Keratinocyte (primary cell): ENCODE measurements at regions not wholly inside any gene's neighbourhood (a gene's known extent, or its start where the extent isn't known, plus 50 kb on each side); places are given as distances from the start of the nearest gene placed in this dataset.

Experiments used
- DNase-seq: peaks from one replicate; pipeline ENCODE4 v3.0.0-alpha.2; 2011; ENCODE audit warnings: low read depth, missing footprints, low spot score
- FAIRE-seq: peaks from 2 replicates; lab custom pipeline; 2011; peaks lifted over from hg19 to GRCh38; lab: Jason Lieb, UNC
- H2AFZ ChIP-seq: 2 replicates; pipeline ENCODE4 v1.6.0; 2012; ENCODE audit warnings: low read length, control low read depth, inconsistent platforms; ENCODE audit not compliant: control insufficient read depth
- H3K27ac ChIP-seq: 2 replicates; pipeline ENCODE4 v1.5.1; 2011; ENCODE audit warnings: low read length; ENCODE audit not compliant: control insufficient read depth, insufficient read depth
- H3K27me3 ChIP-seq: 3 replicates; pipeline ENCODE4 v1.6.0; 2011; ENCODE audit warnings: low read length; ENCODE audit not compliant: control insufficient read depth, insufficient read depth; ENCODE audit errors: extremely low read depth
- H3K36me3 ChIP-seq, 2 experiments: 2 replicates in 1 of 2; 3 replicates in 1 of 2; pipeline ENCODE4 v1.5.1; 2011; ENCODE audit warnings: low read length in 2 of 2, mild to moderate bottlenecking in 1 of 2; ENCODE audit not compliant: control insufficient read depth in 2 of 2, insufficient read depth in 2 of 2; ENCODE audit errors: extremely low read depth in 1 of 2
- H3K4me1 ChIP-seq: 3 replicates; pipeline ENCODE4 v1.5.1; 2011; ENCODE audit warnings: low read length; ENCODE audit not compliant: control insufficient read depth, insufficient read depth; ENCODE audit errors: extremely low read depth
- H3K4me2 ChIP-seq: 3 replicates; pipeline ENCODE4 v1.6.0; 2011; ENCODE audit warnings: low read depth, low read length; ENCODE audit not compliant: control insufficient read depth, insufficient read depth; ENCODE audit errors: extremely low read depth
- H3K4me3 ChIP-seq, 3 experiments: fragments of 200-600 bp in 1 of 3; sonication (generic) in 1 of 3; 2 replicates in 2 of 3; 3 replicates in 1 of 3; pipeline ENCODE4 v1.5.1; 2011 to 2016; ENCODE audit warnings: low read length in 3 of 3, mild to moderate bottlenecking in 3 of 3, control low read depth in 2 of 3, inconsistent platforms in 1 of 3, low read depth in 1 of 3, mixed read lengths in 1 of 3, mixed run types in 1 of 3, moderate library complexity in 1 of 3; ENCODE audit not compliant: control insufficient read depth in 2 of 3, insufficient read depth in 2 of 3; ENCODE audit errors: extremely low read depth in 1 of 3
- H3K79me2 ChIP-seq: 2 replicates; pipeline ENCODE4 v1.6.0; 2012; ENCODE audit warnings: low read length; ENCODE audit not compliant: control insufficient read depth, insufficient read depth
- H3K9ac ChIP-seq: 3 replicates; pipeline ENCODE4 v1.6.0; 2011; ENCODE audit warnings: low read length; ENCODE audit not compliant: control insufficient read depth, insufficient read depth; ENCODE audit errors: extremely low read depth
- H3K9me1 ChIP-seq: 3 replicates; pipeline ENCODE4 v1.6.0; 2011; ENCODE audit warnings: low read length; ENCODE audit not compliant: control insufficient read depth, insufficient read depth; ENCODE audit errors: extremely low read depth
- H3K9me3 ChIP-seq: 2 replicates; pipeline ENCODE4 v1.5.1; 2012; ENCODE audit warnings: low read depth, low read length; ENCODE audit not compliant: control insufficient read depth
- H4K20me1 ChIP-seq: 3 replicates; pipeline ENCODE4 v1.6.0; 2011; ENCODE audit warnings: low read length; ENCODE audit not compliant: control insufficient read depth, insufficient read depth; ENCODE audit errors: extremely low read depth
- EZH2 ChIP-seq: IDR thresholded peaks from one replicate; pipeline ENCODE4 v1.6.1; 2012; ENCODE audit warnings: inconsistent platforms, mild to moderate bottlenecking, low read length, moderate library complexity
- dilution Hi-C: fragments of 300-500 bp; cut with MboI; formaldehyde crosslinking; loops from one replicate; pipeline ENCODE4 v1.7.0; 2020; ENCODE audit warnings: low sequenced_read_pairs; ENCODE audit not compliant: extremely low pct_ligation_motif_present
- TF ChIP-seq, protein P1 (sequence below), 3 experiments: IDR thresholded peaks in 1 of 3; conservative IDR thresholded peaks in 1 of 3; optimal IDR thresholded peaks in 1 of 3; 2 replicates in 2 of 3; 3 replicates in 1 of 3; pipeline versions ENCODE3 to v1.5.1; 2011; ENCODE audit warnings: low read length in 3 of 3, mild to moderate bottlenecking in 3 of 3, moderate library complexity in 2 of 3, control low read depth in 1 of 3, inconsistent platforms in 1 of 3; ENCODE audit not compliant: insufficient read depth in 2 of 3; ENCODE audit errors: extremely low read depth in 1 of 3

DNA sequence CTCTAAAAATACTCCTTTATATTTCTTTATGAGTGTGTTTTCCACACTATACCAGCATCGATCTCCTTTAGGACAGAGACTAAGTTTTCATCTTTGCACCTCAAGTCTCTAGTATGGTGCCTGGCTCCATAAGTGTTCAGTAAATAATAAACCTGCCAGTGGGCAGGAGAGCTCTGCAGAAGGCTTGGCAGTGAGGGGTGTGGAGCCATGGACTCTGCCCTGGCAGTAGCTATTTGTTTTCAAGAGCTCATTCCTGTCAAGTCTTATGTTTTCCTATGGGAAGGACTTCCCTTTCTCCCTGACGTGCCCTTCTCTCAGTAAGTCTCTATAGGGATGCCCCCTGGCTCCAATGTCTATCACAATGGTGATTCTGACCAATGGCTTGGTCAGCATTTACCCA lies 252.2 kb downstream of the PIK3R1 start:
- DNase-seq (no peak), FAIRE-seq (no peak)
- H3K27me3 ChIP-seq = no peaks in the 10 kb centered on the region
- H3K4me2 ChIP-seq = no peak overlapping the region
- H3K36me3 ChIP-seq = no peaks in the 10 kb centered on the region
- H3K9me1 ChIP-seq = no peaks in the 10 kb centered on the region
- H3K9ac ChIP-seq = no peak overlapping the region
- H3K4me3 ChIP-seq = no peak overlapping the region
- no peaks in the 10 kb centered on the region for H3K9me3 ChIP-seq
- no peaks in the 10 kb centered on the region for H3K79me2 ChIP-seq
- H4K20me1 ChIP-seq = no peaks in the 10 kb centered on the region
- peaks cover 4% of the 10 kb centered on the region for H3K4me1 ChIP-seq
- no peak overlapping the region for H3K27ac ChIP-seq
- dilution Hi-C loops = no loop called here
- H2AFZ ChIP-seq = no peak overlapping the region
- TF ChIP-seq EZH2 = no peak
- TF ChIP-seq, protein P1, sequence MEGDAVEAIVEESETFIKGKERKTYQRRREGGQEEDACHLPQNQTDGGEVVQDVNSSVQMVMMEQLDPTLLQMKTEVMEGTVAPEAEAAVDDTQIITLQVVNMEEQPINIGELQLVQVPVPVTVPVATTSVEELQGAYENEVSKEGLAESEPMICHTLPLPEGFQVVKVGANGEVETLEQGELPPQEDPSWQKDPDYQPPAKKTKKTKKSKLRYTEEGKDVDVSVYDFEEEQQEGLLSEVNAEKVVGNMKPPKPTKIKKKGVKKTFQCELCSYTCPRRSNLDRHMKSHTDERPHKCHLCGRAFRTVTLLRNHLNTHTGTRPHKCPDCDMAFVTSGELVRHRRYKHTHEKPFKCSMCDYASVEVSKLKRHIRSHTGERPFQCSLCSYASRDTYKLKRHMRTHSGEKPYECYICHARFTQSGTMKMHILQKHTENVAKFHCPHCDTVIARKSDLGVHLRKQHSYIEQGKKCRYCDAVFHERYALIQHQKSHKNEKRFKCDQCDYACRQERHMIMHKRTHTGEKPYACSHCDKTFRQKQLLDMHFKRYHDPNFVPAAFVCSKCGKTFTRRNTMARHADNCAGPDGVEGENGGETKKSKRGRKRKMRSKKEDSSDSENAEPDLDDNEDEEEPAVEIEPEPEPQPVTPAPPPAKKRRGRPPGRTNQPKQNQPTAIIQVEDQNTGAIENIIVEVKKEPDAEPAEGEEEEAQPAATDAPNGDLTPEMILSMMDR (optimal IDR thresholded peaks at IDR 0.05 in 1 of 3, IDR thresholded peaks at IDR 0.05 in 1 of 3, conservative IDR thresholded peaks at IDR 0.05 in 1 of 3; ENCODE audit: extremely low read depth in 1 of 3, insufficient read depth in 2 of 3, low read length in 3 of 3) = no peak

DNA sequence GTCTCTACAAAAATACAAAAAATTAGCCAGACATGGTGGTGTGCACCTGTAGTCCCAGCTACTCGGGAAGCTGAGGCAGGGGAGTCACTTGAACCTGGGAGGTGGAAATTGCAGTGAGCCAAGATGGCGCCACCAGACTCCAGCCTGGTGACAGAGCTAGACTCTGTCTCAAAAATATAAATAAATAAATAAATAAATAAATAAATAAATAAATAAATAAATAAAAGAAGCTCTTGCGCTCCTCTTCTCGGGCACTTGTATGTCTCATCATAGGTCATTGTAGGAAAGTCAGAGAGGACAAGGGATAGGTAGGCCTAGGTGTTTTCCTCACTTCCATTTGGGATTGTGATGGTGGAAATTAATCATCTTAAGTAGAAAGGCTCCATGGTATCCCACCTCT lies 252.8 kb downstream of the PIK3R1 start:
- DNase-seq (no peak), FAIRE-seq (no peak)
- H3K36me3 ChIP-seq = no peaks in the 10 kb centered on the region
- H3K4me1 ChIP-seq = peaks cover 4% of the 10 kb centered on the region
- no peaks in the 10 kb centered on the region for H3K9me3 ChIP-seq
- H3K9ac ChIP-seq = no peak overlapping the region
- dilution Hi-C loops = no loop called here
- no peaks in the 10 kb centered on the region for H3K9me1 ChIP-seq
- no peaks in the 10 kb centered on the region for H3K27me3 ChIP-seq
- H4K20me1 ChIP-seq = no peaks in the 10 kb centered on the region
- H3K79me2 ChIP-seq = no peaks in the 10 kb centered on the region
- H3K4me3 ChIP-seq = no peak overlapping the region
- no peak overlapping the region for H3K4me2 ChIP-seq
- TF ChIP-seq, protein P1 (optimal IDR thresholded peaks at IDR 0.05 in 1 of 3, IDR thresholded peaks at IDR 0.05 in 1 of 3, conservative IDR thresholded peaks at IDR 0.05 in 1 of 3; ENCODE audit: extremely low read depth in 1 of 3, insufficient read depth in 2 of 3, low read length in 3 of 3) = no peak
- no peak for TF ChIP-seq EZH2
- H3K27ac ChIP-seq = no peak overlapping the region
- no peak overlapping the region for H2AFZ ChIP-seq
